Endothelial cell of umbilical vein (primary cell): ENCODE measurements at regions not wholly inside any gene's neighbourhood (a gene's known extent, or its start where the extent isn't known, plus 50 kb on each side); places are given as distances from the start of the nearest gene placed in this dataset.

Source experiments
- BruUV-seq: library from RNA; stranded (reverse); fragments of 400-500 nt; replicated peaks from 2 replicates; lab custom pipeline; 2021; lab: Mats Ljungman, UMichigan
- CTCF ChIA-PET: fragments of 300-600, 350-600 bp; sonication (Branson Sonifier 250); formaldehyde crosslinking; loops from one replicate; lab custom pipeline; 2021; ENCODE audit warnings: antibody characterized with exemption, inconsistent platforms; lab: Charles Lee
- POLR2A ChIA-PET: fragments of 300-600, 350-600 bp; sonication (Branson Sonifier 250); formaldehyde crosslinking; loops from one replicate; lab custom pipeline; 2021; ENCODE audit warnings: antibody characterized with exemption, inconsistent platforms; lab: Charles Lee
- DNase-seq: peaks from one replicate; pipeline ENCODE4 v3.0.0-alpha.2; 2011; ENCODE audit warnings: low read depth, low spot score
- FAIRE-seq: peaks from 2 replicates; lab custom pipeline; 2011; peaks lifted over from hg19 to GRCh38; lab: Jason Lieb, UNC
- H2AFZ ChIP-seq: 2 replicates; pipeline ENCODE4 v1.6.0; 2012; ENCODE audit warnings: low read depth, low read length, control low read depth, inconsistent platforms
- H3K27ac ChIP-seq: 2 replicates; pipeline ENCODE4 v1.5.1; 2011; ENCODE audit warnings: low read depth, mild to moderate bottlenecking, control low read depth, low read length, moderate library complexity; ENCODE audit not compliant: insufficient read depth
- H3K27me3 ChIP-seq, 2 experiments: 2 replicates each; pipeline versions ENCODE4 v1.6.0 to v1.6.1; 2011; ENCODE audit warnings: low read length in 2 of 2, mixed read lengths in 1 of 2; ENCODE audit not compliant: control insufficient read depth in 2 of 2, insufficient read depth in 2 of 2
- H3K36me3 ChIP-seq, 2 experiments: 2 replicates in 1 of 2; 3 replicates in 1 of 2; pipeline ENCODE4 v1.5.1; 2011; ENCODE audit warnings: low read length in 2 of 2, mild to moderate bottlenecking in 1 of 2, moderate library complexity in 1 of 2; ENCODE audit not compliant: control insufficient read depth in 2 of 2, insufficient read depth in 2 of 2; ENCODE audit errors: extremely low read depth in 1 of 2
- H3K4me1 ChIP-seq: 3 replicates; pipeline ENCODE4 v1.5.1; 2011; ENCODE audit warnings: mild to moderate bottlenecking, low read length; ENCODE audit not compliant: control insufficient read depth, insufficient read depth; ENCODE audit errors: extremely low read depth
- H3K4me2 ChIP-seq: 2 replicates; pipeline ENCODE4 v1.6.1; 2011; ENCODE audit warnings: low read length, control low read depth, mixed read lengths; ENCODE audit not compliant: insufficient read depth
- H3K4me3 ChIP-seq, 3 experiments: fragments of 200-600 bp in 1 of 3; sonication (generic), shearing (Covaris generic) in 1 of 3; replicated peaks in 1 of 3; 2 replicates each; pipeline ENCODE4 v1.5.1; 2011 to 2016; ENCODE audit warnings: control low read depth in 3 of 3, low read length in 3 of 3, mild to moderate bottlenecking in 2 of 3, inconsistent platforms in 1 of 3, low read depth in 1 of 3, moderate library complexity in 1 of 3; ENCODE audit not compliant: insufficient read depth in 1 of 3
- H3K79me2 ChIP-seq: 2 replicates; pipeline ENCODE4 v1.6.0; 2012; ENCODE audit warnings: low read length, inconsistent platforms; ENCODE audit not compliant: control insufficient read depth, insufficient read depth
- H3K9ac ChIP-seq: replicated peaks from 2 replicates; pipeline ENCODE3; 2011; ENCODE audit warnings: low read length, control low read depth; ENCODE audit not compliant: insufficient read depth; ENCODE audit errors: extremely low read depth
- H3K9me1 ChIP-seq: replicated peaks from 3 replicates; pipeline ENCODE4 v1.6.0; 2011; ENCODE audit warnings: mild to moderate bottlenecking, low read length; ENCODE audit not compliant: control insufficient read depth, insufficient read depth; ENCODE audit errors: extremely low read depth
- H3K9me3 ChIP-seq: replicated peaks from 2 replicates; pipeline ENCODE4 v1.5.1; 2012; ENCODE audit warnings: low read length, inconsistent platforms; ENCODE audit not compliant: control insufficient read depth, insufficient read depth
- H4K20me1 ChIP-seq: replicated peaks from 2 replicates; pipeline ENCODE3; 2011; ENCODE audit warnings: mild to moderate bottlenecking, low read length; ENCODE audit not compliant: control insufficient read depth, insufficient read depth; ENCODE audit errors: extremely low read depth
- EZH2 ChIP-seq: IDR thresholded peaks from 2 replicates; pipeline ENCODE4 v1.6.1; 2012; ENCODE audit warnings: borderline replicate concordance, low read depth, mild to moderate bottlenecking, moderate library complexity, low read length, inconsistent platforms; ENCODE audit not compliant: severe bottlenecking
- FOS ChIP-seq: IDR thresholded peaks from 2 replicates; pipeline ENCODE4 v1.6.1; 2011; ENCODE audit warnings: mild to moderate bottlenecking, low read length, moderate library complexity, borderline replicate concordance; ENCODE audit not compliant: insufficient read depth
- GATA2 ChIP-seq: IDR thresholded peaks from 2 replicates; pipeline ENCODE4 v1.7.0; 2011; ENCODE audit warnings: low read depth, mild to moderate bottlenecking, moderate library complexity, mixed read lengths, low read length; ENCODE audit not compliant: insufficient read length, insufficient read depth
- JUN ChIP-seq: IDR thresholded peaks from 2 replicates; pipeline ENCODE4 v1.6.1; 2011; ENCODE audit warnings: borderline replicate concordance, low read depth; ENCODE audit not compliant: insufficient read length, insufficient read depth
- MYC ChIP-seq: IDR thresholded peaks from one replicate; pipeline ENCODE4 v1.6.1; 2011; ENCODE audit warnings: mild to moderate bottlenecking, low read depth, low read length
- POLR2A ChIP-seq: IDR thresholded peaks from 2 replicates; pipeline ENCODE4 v1.6.1; 2012; ENCODE audit warnings: low read depth, mild to moderate bottlenecking, control low read depth, low read length
- POLR2AphosphoS5 ChIP-seq: IDR thresholded peaks from 2 replicates; pipeline ENCODE4 v1.6.1; 2012; ENCODE audit warnings: low read depth, mild to moderate bottlenecking, control low read depth, low read length, moderate library complexity; ENCODE audit not compliant: insufficient read depth
- dilution Hi-C: fragments of 300-500 bp; cut with MboI; formaldehyde crosslinking; loops from one replicate; pipeline ENCODE4 v1.15.0; 2019; ENCODE audit warnings: low sequenced_read_pairs; ENCODE audit not compliant: extremely low pct_ligation_motif_present
- intact Hi-C: fragments of 100-400 bp; cut with micrococcal nuclease; formaldehyde crosslinking; loops from one replicate; pipeline ENCODE4 v1.10.0; 2022
- TF ChIP-seq, protein P1 (sequence below): IDR thresholded peaks from 2 replicates; pipeline ENCODE4 v1.6.1; 2011; ENCODE audit not compliant: insufficient read depth, insufficient read length
- TF ChIP-seq, protein P2 (sequence below), 2 donors: IDR thresholded peaks; 1 replicate in 1 of 2; 2 replicates in 1 of 2; pipeline ENCODE4 v1.5.1; 2011; ENCODE audit warnings: low read length in 2 of 2, mild to moderate bottlenecking in 2 of 2, moderate library complexity in 2 of 2, control low read depth in 1 of 2, inconsistent platforms in 1 of 2, low read depth in 1 of 2; ENCODE audit not compliant: insufficient read depth in 1 of 2; ENCODE audit errors: extremely low read depth in 1 of 2

DNA sequence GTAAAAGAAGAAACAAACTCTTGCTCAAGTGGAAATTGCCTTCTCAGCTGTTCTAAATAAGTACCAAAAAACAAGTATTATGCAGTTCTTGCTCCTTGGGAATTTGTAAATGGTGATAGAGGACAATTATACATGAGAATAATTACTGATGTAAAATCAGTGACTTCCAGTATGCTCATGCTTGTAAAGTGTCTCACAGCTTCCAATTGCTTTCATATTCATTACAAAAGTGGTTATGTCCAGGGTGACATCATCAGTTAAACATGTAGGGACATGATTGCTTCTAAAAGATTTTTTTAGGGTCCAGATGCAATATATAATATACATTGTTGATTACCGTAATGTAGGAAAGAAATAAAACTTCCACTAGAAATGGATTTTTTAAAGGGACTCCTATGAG is 122.8 kb upstream of the B3GAT2 start:
- TF ChIP-seq, protein P1, sequence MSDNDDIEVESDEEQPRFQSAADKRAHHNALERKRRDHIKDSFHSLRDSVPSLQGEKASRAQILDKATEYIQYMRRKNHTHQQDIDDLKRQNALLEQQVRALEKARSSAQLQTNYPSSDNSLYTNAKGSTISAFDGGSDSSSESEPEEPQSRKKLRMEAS: no peak
- TF ChIP-seq, protein P2, sequence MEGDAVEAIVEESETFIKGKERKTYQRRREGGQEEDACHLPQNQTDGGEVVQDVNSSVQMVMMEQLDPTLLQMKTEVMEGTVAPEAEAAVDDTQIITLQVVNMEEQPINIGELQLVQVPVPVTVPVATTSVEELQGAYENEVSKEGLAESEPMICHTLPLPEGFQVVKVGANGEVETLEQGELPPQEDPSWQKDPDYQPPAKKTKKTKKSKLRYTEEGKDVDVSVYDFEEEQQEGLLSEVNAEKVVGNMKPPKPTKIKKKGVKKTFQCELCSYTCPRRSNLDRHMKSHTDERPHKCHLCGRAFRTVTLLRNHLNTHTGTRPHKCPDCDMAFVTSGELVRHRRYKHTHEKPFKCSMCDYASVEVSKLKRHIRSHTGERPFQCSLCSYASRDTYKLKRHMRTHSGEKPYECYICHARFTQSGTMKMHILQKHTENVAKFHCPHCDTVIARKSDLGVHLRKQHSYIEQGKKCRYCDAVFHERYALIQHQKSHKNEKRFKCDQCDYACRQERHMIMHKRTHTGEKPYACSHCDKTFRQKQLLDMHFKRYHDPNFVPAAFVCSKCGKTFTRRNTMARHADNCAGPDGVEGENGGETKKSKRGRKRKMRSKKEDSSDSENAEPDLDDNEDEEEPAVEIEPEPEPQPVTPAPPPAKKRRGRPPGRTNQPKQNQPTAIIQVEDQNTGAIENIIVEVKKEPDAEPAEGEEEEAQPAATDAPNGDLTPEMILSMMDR (IDR thresholded peaks at IDR 0.05; ENCODE audit: extremely low read depth in 1 of 2, insufficient read depth in 1 of 2, low read depth in 1 of 2, low read length in 2 of 2): no peak
- TF ChIP-seq POLR2A: no peak
- no peak for TF ChIP-seq GATA2
- TF ChIP-seq JUN: no peak
- TF ChIP-seq FOS: no peak
- no peak for TF ChIP-seq POLR2AphosphoS5
- TF ChIP-seq EZH2: no peak
- no peak for TF ChIP-seq MYC
- H3K9ac ChIP-seq: no peak overlapping the region
- dilution Hi-C loops (no loop called here), intact Hi-C loops (no loop called here)
- H2AFZ ChIP-seq: no peak overlapping the region
- no peaks in the 10 kb centered on the region for H4K20me1 ChIP-seq
- H3K9me3 ChIP-seq: no peaks in the 10 kb centered on the region
- no peak overlapping the region for H3K4me3 ChIP-seq
- DNase-seq: no peak
- BruUV-seq: no TSS peak
- H3K4me2 ChIP-seq: no peak overlapping the region
- H3K27ac ChIP-seq: no peak overlapping the region
- ChIA-PET POLR2A (no interaction called here), CTCF (no interaction called here)
- H3K9me1 ChIP-seq: no peaks in the 10 kb centered on the region
- no peak for FAIRE-seq
- no peaks in the 10 kb centered on the region for H3K4me1 ChIP-seq
- no peaks in the 10 kb centered on the region for H3K27me3 ChIP-seq
- H3K79me2 ChIP-seq: no peaks in the 10 kb centered on the region
- no peaks in the 10 kb centered on the region for H3K36me3 ChIP-seq
